ENCODE measurements at regions not wholly inside any gene's neighbourhood (a gene's known extent, or its start where the extent isn't known, plus 50 kb on each side); places are given as distances from the start of the nearest gene placed in this dataset.

DNA sequence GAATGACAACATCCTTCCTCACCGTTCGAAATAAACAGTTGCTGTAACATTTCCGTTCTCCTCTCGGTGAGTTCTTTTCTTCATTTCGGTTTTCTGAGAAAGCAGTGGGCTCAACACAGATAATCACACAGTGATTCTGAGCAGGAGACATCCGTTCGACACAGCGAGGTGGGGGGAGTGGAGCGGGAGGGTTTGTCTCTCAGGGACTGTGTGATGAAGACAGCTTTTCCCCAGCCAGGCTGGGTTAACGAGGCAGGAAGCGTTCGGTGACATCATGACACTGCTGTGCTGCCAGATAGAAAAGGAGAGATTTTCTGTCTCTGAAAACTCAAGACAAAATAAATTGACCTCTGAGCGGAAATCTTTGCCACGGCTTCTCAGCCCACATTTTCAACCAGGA lies 119.3 kb downstream of the CRLF2 start:
- TF ChIP-seq, protein P1, sequence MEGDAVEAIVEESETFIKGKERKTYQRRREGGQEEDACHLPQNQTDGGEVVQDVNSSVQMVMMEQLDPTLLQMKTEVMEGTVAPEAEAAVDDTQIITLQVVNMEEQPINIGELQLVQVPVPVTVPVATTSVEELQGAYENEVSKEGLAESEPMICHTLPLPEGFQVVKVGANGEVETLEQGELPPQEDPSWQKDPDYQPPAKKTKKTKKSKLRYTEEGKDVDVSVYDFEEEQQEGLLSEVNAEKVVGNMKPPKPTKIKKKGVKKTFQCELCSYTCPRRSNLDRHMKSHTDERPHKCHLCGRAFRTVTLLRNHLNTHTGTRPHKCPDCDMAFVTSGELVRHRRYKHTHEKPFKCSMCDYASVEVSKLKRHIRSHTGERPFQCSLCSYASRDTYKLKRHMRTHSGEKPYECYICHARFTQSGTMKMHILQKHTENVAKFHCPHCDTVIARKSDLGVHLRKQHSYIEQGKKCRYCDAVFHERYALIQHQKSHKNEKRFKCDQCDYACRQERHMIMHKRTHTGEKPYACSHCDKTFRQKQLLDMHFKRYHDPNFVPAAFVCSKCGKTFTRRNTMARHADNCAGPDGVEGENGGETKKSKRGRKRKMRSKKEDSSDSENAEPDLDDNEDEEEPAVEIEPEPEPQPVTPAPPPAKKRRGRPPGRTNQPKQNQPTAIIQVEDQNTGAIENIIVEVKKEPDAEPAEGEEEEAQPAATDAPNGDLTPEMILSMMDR (IDR thresholded peaks at IDR 0.05; ENCODE audit: low read depth, low read length, poor library complexity, severe bottlenecking) = no peak
- no peak for TF ChIP-seq EZH2phosphoT487 (IDR thresholded peaks at IDR 0.05; ENCODE audit: borderline replicate concordance, low read length)

Measured in DOHH2 (cell line).